CD4-positive, alpha-beta T cell treated with Interleukin-17A for 1 hour (primary cell): ENCODE measurements at regions not wholly inside any gene's neighbourhood (a gene's known extent, or its start where the extent isn't known, plus 50 kb on each side); places are given as distances from the start of the nearest gene placed in this dataset.
"Not testable (repeated sequence)": the region's sequence is repeated elsewhere in the genome, so short reads cannot be mapped to it uniquely, and the experiment has no call there.

Experiments
- DNase-seq: peaks from one replicate; pipeline ENCODE4 v3.0.0-alpha.2; 2020

DNA sequence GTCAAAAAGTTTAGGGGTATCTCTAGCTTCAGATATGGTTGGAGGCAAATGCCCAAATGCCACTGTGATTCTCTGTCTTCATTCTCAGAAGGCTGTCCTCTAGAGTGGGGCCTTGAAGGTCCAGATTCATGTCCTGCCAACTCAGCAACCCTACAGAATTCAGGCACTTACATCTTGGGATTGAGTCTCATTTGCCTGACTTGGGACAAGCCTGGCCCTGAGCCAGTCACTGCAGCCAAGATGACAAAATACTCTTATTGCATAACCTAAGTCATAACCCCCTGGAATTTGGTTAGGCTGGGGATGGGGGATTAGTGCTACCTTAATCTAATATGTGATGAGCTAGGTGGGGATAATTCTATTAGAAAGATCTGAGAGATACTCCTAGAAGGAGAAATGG, 100.5 kb downstream of the AREG start:
- no peak for DNase-seq

DNA sequence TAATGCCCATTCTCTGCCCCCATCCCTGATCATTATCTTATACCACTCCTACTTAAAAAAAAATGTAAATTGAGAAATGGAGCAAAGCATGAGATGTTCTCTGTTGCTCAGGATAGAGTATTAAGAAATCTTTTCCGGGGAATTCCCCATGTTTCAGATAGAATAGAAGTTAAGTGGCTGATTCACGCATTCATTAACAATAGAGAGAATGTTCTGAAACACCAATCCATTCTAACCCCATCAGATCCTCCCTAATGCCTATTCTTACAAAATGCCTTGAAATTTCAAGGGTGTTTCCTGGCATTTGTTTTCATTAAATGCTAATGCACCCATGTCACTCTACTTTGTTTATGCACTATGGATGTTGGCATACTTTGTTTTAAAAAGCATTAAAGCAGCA, 101.1 kb downstream of the AREG start:
- no peak for DNase-seq

DNA sequence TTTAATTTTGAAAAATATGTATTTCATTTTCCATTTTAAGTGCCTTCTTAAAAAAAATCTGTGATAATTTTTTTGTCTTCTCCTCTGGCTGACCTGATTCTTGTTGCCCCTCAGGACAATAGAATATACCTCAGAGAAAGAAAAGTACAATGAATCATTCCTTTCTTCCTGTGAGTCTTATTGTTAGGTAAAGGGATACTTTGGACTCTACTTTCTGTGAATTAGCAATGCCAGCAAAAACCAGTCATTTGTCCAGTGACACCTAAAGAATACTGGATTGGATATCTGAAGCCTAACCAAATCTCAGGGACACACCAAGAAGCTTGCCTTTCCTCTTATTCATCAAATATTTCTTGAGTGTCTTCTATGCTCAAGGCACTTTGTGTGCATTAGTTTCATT, 102.1 kb downstream of the AREG start:
- no peak for DNase-seq

DNA sequence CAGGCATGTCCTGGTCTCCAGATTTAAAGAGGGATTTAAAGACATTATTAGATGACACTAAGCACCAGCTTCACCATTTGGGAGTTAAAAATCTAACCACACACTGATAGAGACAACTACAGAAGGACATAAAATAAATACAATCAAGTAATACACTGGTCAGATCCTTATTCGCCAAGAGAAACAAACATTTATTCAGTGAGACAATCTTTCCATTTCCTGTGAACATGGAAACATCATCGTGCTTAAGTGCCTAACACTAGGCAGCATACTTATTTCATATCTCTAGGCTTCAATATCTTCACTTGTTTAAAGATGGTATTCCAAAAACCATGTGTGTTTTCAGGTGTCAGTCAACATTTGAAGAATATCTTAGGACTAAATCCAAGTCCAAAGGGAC, 103.6 kb downstream of the AREG start:
- no peak for DNase-seq

DNA sequence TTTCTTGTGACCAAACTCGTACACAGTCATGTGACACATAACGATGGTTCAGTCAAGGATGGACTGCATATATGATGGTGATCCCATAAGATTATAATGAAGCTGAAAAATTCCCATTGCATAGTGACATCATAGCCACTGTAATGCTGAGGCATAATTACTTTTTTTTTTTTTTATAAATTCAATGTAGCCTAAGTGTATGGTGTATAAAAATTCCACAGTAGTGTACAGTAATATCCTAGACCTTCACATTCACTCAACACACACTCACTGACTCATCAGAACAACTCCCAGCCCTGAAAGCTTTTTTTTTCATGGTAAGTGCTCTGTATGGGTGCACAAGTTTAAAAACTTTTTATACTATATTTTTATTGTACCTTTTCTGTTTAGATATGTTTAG, 105.0 kb downstream of the AREG start:
- no peak for DNase-seq

DNA sequence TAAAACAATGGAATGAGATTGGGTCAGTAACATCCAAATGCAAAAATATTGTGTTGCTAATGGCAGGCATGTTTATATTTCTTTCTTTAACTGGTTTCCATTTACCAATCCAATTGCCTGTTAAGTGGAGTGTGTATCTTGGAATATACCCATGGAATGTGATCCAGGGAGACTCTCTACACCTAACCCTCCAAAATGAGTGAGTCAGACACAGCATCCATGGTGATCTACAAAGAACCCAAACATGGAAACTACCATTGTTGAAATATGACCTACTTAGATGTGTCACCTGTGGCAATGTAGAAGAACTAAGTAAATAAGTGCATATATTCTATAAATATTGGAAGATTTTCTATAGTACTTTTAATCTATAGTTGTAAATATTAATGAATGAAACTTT, 110.3 kb downstream of the AREG start:
- DNase-seq: no peak

DNA sequence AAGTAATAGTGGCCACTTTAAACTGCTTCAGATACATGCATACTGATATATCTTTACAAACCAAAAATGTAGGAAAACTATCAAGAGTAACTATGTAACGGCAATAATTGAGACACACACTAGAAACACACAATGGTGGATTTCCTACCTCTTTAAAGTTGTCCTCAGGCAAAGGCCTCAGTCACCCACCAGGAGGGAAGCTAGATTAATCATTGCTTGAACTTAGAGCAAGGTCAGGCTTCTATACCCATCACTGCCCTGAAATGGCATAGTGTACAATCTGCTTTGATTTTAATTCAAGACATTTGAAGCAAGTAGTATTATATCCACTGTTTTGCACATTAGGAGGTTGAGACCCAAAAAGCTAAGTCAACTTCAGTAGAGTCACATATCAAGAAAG, 110.9 kb downstream of the AREG start:
- DNase-seq: no peak

DNA sequence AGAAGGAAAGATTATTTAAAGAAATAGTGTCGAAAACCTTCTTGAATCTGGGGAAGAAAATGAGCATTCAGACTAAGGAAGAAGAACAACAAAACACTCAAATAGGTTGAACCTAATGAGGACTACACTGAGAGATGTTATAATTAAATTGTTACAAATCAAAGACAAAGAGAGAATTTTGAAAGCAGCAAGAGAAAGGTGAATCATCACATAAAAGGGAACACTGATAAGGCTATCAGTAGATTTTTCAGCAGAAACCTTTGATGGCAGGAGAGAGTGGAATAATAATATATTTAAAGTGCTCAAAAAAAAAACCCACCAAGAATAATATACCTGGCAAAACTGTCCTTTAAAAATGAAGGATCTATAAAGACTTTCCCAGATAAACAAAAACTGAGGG, 114.9 kb downstream of the AREG start:
- no peak for DNase-seq

DNA sequence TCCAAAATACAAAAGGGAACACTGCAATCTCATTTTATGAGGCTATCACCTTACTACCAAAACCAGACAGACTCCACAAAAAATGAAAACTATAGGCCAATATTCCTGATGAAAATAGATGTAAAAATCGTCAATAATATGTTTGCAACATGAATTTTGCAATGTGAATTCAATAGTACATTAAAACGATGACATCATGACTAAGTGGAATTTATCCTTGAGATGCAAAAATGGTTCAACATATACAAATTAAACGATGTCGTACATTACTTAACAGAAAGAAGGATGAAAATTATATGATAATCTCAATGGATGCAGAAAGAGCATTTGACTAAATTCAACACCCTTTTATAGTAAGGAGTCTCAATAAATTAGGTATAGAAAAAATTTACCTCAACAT, 123.0 kb downstream of the AREG start:
- no peak for DNase-seq

DNA sequence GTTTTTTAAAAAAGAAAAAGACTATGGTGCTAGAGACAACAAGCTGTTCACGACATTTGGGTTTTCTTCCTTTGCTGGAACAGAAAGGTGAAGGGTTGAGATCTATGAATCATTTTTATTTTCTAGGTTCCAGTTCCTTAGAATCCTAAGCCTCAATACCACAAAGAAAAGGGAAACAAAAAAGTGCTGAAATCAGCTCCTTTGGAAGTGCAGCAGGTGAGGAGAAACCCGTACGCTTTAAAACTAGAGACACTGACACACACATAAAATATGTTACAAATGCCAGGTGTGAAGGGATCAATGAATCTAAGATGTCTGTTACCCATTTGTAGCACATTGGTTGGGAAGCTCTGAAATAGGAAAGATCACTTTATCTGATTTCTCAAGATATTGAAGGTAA, 125.2 kb downstream of the AREG start:
- DNase-seq: no peak

DNA sequence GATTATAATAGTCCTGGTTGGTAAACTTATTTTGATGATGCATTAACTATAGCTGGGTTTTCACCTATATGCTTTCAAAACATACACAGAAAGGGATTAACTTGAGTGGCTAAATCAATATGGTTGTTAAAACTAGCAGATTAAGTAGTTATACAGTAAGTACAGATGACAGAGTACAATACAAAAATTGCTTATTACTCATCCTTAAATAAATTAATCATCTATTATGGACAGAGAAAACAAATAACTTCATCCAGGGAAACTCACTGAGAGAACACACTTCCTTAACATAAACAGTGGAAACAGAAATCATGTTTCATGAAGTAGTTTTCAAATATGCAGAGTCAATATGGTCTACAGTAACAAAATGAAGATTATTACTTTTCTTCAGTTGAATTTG, 133.4 kb downstream of the AREG start:
- DNase-seq: no peak

DNA sequence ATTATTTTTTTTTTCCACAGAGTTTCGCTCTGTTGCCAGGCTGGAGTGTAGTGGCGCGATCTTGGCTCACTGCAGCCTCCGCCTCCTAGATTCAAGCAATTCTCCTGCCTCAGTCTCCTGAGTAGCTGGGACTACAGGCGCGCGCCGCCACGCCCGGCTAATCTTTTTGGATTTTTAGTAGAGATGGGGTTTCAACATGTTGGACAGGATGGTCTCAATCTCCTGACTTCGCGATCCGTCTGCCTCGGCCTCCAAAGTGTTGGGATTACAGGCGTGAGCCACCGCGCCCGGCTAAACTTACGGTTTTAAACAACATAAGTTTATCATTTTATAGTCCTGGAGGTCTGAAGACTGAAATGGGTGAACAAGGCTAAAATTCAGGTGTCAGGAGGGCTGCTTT, 133.9 kb downstream of the AREG start:
- DNase-seq: not testable (repeated sequence)

DNA sequence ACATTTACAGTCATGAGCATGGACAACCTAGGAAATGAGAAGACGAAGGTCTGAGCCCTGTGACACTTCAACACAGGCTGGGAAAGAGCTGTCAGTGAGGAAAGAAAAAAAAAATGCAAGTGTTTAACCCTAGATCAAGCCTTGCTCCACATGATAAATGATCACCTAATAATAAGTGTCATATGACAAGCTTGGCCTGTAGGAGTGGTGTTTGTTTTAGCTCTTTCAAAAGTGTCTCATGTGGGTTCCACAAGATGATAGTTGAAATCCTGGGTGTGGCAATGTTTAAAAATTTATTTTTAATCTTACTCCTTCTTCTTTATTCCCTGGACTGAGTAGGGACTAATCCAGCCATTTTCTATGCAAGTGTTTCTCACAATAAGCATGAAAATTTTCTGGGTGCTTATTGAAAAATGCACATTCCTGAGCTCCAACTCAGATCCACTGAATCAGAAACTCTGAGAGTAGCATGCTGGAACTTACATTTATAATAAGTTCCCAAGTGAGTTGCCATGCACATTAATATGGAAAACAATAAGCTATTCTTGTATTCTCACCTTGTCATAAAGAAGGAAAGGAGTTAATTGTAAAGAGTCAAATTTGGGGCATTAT, 138.3 kb downstream of the AREG start:
- no peak for DNase-seq

DNA sequence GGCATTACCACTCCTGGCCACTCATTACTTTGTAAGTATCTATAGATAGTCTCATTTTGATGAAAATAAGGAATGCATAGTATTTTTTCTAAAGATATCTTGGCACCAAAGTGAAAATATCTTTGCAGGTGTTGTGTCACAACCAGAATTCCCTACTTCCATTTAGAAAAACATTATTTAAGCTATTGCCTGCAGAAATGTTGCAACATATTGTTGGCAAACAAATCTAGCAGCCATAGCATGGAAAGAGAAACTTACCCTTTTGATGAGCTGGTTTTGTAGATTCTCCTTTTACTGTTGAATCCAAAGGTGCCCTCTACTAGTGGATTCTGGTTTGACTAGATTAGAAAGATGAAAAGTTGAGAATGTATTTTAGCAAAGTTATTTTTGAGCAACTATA, 138.8 kb downstream of the AREG start:
- DNase-seq: no peak

DNA sequence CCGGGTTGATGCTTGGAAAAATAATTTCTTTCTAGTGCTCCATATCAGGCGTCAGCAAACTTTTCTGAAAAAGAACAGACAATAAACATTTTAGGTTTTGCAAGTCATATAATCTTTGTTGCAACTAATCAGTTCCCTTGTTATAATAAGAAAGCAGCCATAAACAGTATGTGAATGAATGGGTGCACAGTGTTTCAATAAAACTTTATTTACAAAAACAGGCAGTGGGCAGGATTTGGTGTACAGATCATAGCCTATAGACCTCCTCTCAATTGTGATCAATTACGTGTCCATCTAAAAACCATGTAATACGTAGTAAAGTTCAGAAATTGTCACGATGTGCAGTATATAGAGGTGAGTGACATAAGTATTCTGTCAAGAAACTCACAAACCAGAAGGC, 143.4 kb downstream of the AREG start:
- no peak for DNase-seq

DNA sequence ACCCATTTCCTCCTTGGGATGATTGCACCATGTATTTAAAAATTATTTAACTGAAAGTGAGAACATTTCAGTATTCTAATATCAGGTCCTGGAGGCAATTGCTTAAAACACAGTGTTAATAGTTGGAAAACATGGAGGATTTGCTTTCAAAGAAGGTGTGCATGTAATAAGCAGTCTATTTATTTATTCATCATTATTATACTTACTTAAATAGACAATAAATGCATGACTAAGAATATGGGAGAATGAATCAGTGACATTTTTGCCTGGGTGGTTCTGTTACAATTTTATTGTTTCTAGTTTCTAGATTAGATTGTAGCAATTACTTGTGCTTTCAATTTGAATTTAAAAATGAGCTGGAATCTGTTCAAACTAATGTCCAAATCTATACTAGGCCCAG, 145.5 kb downstream of the AREG start:
- DNase-seq: no peak

DNA sequence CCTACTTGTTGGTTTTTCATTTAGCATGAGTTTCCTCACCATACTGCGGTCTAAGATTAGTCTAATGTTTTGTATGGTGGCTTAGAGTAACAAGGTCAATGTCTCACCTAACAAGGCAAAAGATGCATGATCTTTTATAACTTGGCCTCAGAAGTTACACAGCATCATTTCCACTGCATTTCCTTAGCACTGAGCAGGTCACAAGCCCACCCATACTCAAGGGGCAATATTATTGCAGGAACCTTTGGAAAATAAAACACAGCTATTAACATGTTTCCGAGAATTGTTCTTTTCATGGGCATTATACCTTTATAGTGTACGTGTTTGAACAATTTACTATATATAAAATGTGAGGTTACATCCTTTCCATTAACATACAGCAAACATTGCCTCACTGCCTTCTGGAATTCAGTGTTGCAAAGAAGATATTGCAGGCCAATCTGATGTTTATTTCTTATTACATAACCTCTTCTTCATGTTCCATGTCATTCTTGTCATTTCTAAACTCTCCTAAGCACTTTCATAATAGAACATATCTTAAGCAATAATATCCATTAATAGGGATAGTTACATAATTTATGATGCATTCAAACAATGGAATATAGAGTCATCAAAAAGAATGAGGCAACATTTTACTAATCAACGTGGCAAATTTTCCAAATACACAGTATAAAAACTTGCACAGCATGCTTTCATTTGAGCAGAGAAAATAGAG, 153.8 kb downstream of the AREG start:
- DNase-seq: no peak

DNA sequence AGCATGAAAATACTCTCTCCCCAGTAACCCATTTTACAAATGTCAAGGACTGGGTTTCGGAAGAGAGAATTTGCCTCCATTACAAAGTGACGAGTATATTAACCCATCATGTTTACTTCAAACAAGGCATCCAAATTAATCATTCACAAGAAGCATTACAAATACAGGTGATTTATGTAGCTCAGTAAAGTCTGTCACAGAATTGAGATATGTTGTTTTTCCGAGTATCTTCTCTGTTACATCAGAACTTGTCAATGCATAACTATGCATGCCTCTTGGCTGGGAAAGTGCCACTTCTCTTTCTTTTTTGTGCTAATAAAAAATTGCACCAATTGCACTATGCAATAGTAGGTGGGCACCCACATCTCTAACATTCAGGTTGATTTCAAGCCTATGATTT, 158.2 kb downstream of the AREG start:
- no peak for DNase-seq

DNA sequence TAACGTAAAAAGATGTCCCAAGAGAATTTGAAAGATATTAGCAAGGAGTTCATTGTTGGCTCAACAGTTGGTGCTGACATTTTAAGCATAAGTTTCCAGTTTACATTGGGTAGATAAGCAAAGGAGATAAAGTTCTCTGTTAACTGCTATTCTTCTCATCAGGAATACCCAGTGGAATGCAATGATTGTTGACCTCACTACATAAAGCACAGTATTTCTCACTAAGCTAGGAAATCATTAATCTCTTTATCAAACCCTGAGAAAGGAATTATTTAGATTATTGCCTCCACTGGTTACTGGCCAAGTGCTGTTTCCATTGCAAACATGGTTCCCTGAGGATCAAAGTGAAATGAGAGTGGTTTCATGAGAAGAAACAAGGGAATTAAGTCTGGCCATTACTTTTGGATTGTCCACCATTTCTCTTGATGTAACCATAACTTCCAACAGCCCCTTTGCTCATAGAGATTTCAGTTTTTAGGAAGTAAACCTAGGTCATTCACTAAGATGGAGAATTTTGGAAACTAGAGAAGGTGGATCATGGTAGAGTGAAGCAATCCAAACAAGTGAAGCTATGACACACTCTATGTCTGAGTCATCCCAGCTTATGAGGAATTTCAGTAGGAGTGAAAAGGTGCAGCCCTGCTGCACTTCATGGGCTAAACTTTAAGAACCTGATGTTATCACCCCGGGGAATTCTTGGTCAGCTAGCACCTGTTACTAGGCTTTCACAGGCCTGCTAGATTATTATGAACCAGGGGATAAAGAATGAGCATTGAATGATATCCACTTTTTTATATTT, 163.4 kb downstream of the AREG start:
- no peak for DNase-seq

DNA sequence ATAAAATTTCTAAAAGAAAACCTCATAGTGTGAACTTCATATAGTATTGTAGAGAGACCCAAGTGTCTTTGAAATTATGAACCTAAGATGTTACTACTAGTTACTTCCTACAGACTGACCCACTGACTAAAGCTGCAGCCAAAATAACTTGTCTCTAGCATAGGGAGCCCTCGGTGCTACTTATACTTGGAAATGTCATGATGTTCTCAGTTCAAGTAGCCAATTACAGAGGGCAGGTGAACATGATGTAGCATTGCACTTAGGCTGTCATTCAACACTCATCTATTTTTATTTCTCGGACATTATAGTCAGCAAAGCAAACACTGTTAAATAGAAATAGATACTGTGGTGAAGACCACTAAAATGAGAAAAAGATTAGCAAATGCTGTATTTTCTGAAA, 165.6 kb downstream of the AREG start:
- no peak for DNase-seq

DNA sequence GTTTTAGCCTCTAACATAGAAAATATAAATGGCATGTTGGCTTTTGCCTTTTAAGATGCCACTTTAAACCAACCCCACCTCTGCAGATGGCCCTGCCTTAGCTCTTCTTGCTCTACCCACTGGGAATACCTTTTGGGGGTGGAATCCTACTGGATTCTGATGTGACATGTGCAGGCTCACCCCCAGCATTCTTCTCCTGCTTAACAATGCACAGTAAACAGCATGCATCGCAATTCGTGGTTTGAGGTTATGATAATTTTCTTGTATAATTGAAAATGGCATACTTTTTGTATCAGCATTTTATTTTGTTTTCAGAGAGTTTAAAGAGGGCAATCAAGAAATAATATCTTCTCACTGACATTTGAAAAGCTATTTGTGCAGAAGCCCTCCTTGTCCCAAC, 167.9 kb downstream of the AREG start:
- DNase-seq: no peak

DNA sequence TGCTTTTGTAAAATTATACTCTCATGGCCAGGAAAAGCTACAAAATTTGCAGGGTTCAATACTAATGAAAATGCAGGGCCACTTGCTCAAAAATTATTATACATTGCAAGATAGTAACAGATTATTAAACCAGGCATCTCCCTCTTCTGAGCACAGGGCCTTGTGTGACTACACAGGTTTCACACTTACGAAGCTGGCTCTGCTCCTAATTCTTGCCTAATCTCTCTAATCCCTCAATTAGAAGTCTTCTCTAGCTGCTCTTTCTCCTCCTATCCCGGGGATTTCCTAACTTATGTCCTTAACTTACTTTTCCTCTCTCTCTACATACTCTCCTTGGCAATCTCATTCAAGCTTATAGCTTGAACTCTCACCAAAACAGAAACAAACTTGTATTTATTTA, 168.3 kb downstream of the AREG start:
- no peak for DNase-seq

DNA sequence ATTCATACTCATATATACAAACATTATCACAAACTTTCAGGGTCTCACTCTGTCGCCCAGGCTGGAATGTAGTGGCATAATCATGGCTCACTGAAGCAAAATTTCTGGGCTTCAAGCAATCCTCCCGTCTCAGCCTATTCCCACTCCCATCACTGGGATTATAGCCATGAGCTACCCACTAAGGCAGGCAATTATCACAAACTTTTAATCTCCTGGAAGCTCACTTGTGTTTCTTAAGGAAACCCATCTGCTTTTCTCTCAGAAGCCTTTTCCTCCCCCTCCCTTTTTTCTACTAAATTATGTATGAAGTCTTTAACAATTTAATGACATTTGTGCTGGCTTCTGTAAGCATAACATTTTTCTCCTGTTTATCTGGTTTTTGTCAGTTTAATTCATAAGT, 170.5 kb downstream of the AREG start:
- DNase-seq: no peak

DNA sequence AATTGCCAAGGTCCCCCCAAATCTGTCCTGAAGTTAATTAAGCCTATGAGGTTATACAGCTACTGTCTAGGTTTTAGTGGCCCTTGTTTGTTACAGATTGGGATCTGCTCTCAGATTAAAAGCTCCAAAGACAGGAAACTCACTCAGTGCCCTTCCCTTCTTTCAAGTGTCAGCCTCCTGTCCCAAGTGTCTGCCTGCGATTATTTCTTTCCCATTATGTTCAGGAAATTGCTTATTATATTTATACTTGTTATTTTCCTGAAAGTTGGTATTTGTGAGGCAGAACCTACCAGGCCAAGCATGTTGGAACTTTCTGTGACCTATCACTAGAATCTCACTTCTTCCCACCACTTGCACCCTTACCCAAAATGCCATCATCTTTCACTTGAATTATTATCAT, 173.2 kb downstream of the AREG start:
- DNase-seq: no peak
